ENCODE measurements at regions not wholly inside any gene's neighbourhood (a gene's known extent, or its start where the extent isn't known, plus 50 kb on each side); places are given as distances from the start of the nearest gene placed in this dataset.
"Not testable (repeated sequence)": the region's sequence is repeated elsewhere in the genome, so short reads cannot be mapped to it uniquely, and the experiment has no call there.

DNA sequence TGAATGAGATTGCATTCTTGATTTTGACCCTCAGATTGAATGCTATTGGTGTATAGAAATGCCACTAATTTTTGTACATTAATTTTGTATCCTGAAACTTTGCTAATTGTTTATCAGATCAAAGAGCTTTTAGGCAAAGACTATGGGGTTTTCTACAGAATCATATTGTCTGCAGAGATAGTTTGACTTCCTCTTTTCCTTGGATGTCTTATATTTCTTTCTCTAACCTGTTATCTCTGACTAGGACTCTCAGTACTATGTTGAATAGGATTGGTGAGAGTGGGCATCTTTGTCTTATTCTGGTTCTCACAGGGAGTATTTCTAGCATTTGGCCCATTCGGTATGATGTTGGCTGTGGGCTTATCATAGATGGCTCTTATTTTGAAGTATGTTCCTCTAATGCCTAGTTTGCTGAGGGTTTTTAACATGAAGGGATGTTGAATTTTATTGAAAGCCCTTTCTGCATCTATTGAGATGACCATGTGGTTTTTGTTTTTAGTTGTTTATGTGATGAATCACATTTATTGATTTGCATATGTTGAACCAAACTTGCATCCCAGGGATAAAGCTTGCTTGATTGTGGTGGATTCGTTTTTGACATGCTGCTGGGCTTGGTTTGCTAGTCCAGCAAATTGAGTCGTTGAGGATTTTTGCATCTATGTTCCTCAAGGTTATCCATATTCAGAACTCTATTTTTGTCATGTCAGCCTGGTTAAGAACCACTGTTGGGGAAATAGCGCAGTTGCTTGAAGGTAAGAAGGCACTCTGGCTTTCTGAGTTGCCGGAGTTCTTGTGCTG, 85.8 kb upstream of the NOTCH2NLA start:
- BruUV-seq (replicated peaks); H3K27ac ChIP-seq (ENCODE audit: low read length); H3K9me3 ChIP-seq (ENCODE audit: control insufficient read depth, insufficient read depth, low read depth, low read length); intact Hi-C loops (cut with micrococcal nuclease; ENCODE audit: unreplicated experiment); ATAC-seq; H3K4me1 ChIP-seq (ENCODE audit: control insufficient read depth, insufficient read depth, low read length); POLR2A ChIA-PET; H3K27me3 ChIP-seq (ENCODE audit: control insufficient read depth, insufficient read depth, low read length); in situ Hi-C loops (cut with HindIII; ENCODE audit: low pct_unique_long_range_greater_than_20kb, low sequenced_read_pairs); H3K4me3 ChIP-seq (ENCODE audit: low read depth in 2 of 2, low read length in 2 of 2); H3K36me3 ChIP-seq (ENCODE audit: control insufficient read depth, insufficient read depth, low read length); CTCF ChIA-PET; DNase-seq (ENCODE audit: low read depth, low spot score): not testable (repeated sequence)

DNA sequence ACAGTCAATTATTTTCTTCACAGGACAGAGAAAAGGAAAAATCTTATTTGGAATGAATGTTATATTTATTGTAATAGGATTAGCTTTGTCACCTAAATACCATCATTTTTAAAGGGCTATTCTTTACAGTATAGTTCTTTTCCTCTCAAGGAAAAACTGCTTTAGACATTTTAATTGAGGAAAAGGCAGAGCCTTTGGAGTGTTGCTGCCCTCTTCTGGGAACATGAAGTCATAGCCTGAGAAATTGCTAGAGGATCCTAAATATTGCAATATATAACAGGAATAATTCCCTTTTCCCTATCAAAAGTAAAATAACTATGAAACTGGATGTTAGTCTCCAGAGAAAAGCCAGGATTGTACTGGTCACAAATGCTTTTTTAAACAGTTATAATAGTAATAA, 81.8 kb upstream of the NOTCH2NLA start:
- peak; percentile 55; the same call in 1 of the 2 replicates for ATAC-seq
- in situ Hi-C loops (cut with HindIII; ENCODE audit: low pct_unique_long_range_greater_than_20kb, low sequenced_read_pairs); intact Hi-C loops (cut with micrococcal nuclease; ENCODE audit: unreplicated experiment): not testable (repeated sequence)

DNA sequence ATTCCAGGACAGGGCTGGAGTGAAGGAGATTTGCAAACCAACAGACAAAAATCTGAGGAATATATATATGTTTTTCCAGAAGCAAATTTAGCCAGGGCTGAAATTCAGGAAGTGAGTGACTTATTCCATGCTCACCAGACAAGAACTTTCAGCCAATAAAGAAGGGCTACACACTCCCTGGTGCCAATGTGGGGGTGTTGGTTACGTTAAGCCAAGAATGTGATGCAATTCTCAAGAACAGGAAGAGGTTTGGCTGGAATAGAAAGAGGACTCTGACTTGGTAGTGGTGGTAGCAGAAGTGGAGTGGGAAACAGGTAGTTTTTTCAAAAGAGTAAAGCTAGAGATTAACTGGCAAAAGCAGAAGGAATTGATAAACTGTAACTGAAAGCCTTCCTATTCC, 80.6 kb upstream of the NOTCH2NLA start:
- intact Hi-C loops (cut with micrococcal nuclease; ENCODE audit: unreplicated experiment); CTCF ChIA-PET; in situ Hi-C loops (cut with HindIII; ENCODE audit: low pct_unique_long_range_greater_than_20kb, low sequenced_read_pairs); H3K9me3 ChIP-seq (ENCODE audit: control insufficient read depth, insufficient read depth, low read depth, low read length); H3K4me1 ChIP-seq (ENCODE audit: control insufficient read depth, insufficient read depth, low read length); H3K36me3 ChIP-seq (ENCODE audit: control insufficient read depth, insufficient read depth, low read length); H3K4me3 ChIP-seq (ENCODE audit: low read depth in 2 of 2, low read length in 2 of 2); BruUV-seq (replicated peaks); POLR2A ChIA-PET; H3K27ac ChIP-seq (ENCODE audit: low read length); ATAC-seq; H3K27me3 ChIP-seq (ENCODE audit: control insufficient read depth, insufficient read depth, low read length); DNase-seq (ENCODE audit: low read depth, low spot score): not testable (repeated sequence)

More for the DNA sequence above, 81.8 kb upstream of the NOTCH2NLA start:
- H3K27me3 ChIP-seq (ENCODE audit: control insufficient read depth, insufficient read depth, low read length); POLR2A ChIA-PET; H3K36me3 ChIP-seq (ENCODE audit: control insufficient read depth, insufficient read depth, low read length); DNase-seq (ENCODE audit: low read depth, low spot score); H3K9me3 ChIP-seq (ENCODE audit: control insufficient read depth, insufficient read depth, low read depth, low read length); BruUV-seq (replicated peaks); H3K4me1 ChIP-seq (ENCODE audit: control insufficient read depth, insufficient read depth, low read length); H3K27ac ChIP-seq (ENCODE audit: low read length); H3K4me3 ChIP-seq (ENCODE audit: low read depth in 2 of 2, low read length in 2 of 2); CTCF ChIA-PET: not testable (repeated sequence)

DNA sequence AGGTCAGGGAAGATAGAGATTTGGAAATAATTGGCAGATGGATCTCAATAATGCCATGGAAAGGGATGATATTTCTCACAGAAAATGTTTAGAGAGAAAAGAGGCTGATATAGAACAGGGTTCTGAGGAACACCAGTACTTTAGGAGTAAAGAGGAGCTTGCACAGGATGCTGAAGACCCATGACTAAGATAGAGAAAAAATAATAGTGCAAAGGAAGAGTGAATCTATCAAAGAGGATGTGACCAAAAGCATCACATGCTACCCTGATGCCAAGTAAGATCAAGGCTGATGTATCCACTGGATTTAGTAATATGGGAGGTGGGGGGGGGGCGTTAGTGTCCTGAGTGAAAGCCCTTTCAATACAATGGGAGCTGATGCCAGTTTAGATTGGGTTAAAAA, 80.1 kb upstream of the NOTCH2NLA start:
- intact Hi-C loops (cut with micrococcal nuclease; ENCODE audit: unreplicated experiment); BruUV-seq (replicated peaks); H3K4me3 ChIP-seq (ENCODE audit: low read depth in 2 of 2, low read length in 2 of 2); H3K4me1 ChIP-seq (ENCODE audit: control insufficient read depth, insufficient read depth, low read length); CTCF ChIA-PET; H3K27ac ChIP-seq (ENCODE audit: low read length); H3K9me3 ChIP-seq (ENCODE audit: control insufficient read depth, insufficient read depth, low read depth, low read length); DNase-seq (ENCODE audit: low read depth, low spot score); in situ Hi-C loops (cut with HindIII; ENCODE audit: low pct_unique_long_range_greater_than_20kb, low sequenced_read_pairs); ATAC-seq; H3K36me3 ChIP-seq (ENCODE audit: control insufficient read depth, insufficient read depth, low read length); H3K27me3 ChIP-seq (ENCODE audit: control insufficient read depth, insufficient read depth, low read length); POLR2A ChIA-PET: not testable (repeated sequence)

DNA sequence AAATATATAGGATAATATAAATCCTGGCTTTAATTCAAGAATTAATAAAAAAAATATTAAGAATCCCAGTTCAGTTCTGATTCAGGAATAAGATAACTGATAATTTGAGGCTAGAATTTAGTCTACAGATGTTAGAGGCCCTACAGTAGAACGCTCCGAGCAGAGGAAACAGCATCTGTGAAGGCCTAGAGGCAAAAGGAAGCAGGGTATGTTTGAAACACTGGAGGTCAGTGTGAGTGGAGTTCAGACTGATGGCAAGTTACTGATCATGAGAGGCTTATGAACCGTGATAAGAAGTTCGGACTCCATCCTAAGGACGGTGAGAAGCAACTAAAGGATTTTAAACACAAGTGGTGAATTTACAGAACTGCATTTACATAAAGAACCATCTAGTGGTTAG, 79.3 kb upstream of the NOTCH2NLA start:
- H3K27me3 ChIP-seq (ENCODE audit: control insufficient read depth, insufficient read depth, low read length); DNase-seq (ENCODE audit: low read depth, low spot score); H3K9me3 ChIP-seq (ENCODE audit: control insufficient read depth, insufficient read depth, low read depth, low read length); POLR2A ChIA-PET; BruUV-seq (replicated peaks); intact Hi-C loops (cut with micrococcal nuclease; ENCODE audit: unreplicated experiment); H3K27ac ChIP-seq (ENCODE audit: low read length); CTCF ChIA-PET; in situ Hi-C loops (cut with HindIII; ENCODE audit: low pct_unique_long_range_greater_than_20kb, low sequenced_read_pairs); H3K4me1 ChIP-seq (ENCODE audit: control insufficient read depth, insufficient read depth, low read length); H3K4me3 ChIP-seq (ENCODE audit: low read depth in 2 of 2, low read length in 2 of 2); H3K36me3 ChIP-seq (ENCODE audit: control insufficient read depth, insufficient read depth, low read length): not testable (repeated sequence)
- ATAC-seq: peak; percentile 89

DNA sequence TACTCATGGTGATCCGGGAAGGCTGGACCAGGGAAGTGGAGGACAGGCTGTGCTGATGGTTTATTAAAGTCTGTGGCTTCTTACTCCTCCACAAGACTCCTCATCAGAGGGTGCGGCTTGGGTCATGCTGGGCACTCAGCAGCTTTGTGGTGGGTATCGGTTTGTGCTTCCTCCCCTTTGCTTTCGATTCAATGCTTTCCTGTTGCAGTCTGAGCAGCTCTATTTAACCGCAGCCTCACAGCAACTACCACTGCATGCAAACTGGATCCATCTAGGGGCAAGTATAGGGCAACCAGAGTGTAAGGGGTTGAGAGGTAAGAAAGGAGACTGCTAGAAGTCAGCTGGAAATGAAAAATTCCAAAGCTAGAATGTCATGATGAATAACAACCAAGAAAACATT, 78.8 kb upstream of the NOTCH2NLA start:
- H3K27me3 ChIP-seq (ENCODE audit: control insufficient read depth, insufficient read depth, low read length); POLR2A ChIA-PET; CTCF ChIA-PET; H3K27ac ChIP-seq (ENCODE audit: low read length); in situ Hi-C loops (cut with HindIII; ENCODE audit: low pct_unique_long_range_greater_than_20kb, low sequenced_read_pairs); H3K4me1 ChIP-seq (ENCODE audit: control insufficient read depth, insufficient read depth, low read length); DNase-seq (ENCODE audit: low read depth, low spot score); BruUV-seq (replicated peaks); H3K36me3 ChIP-seq (ENCODE audit: control insufficient read depth, insufficient read depth, low read length); H3K4me3 ChIP-seq (ENCODE audit: low read depth in 2 of 2, low read length in 2 of 2); ATAC-seq; intact Hi-C loops (cut with micrococcal nuclease; ENCODE audit: unreplicated experiment); H3K9me3 ChIP-seq (ENCODE audit: control insufficient read depth, insufficient read depth, low read depth, low read length): not testable (repeated sequence)

DNA sequence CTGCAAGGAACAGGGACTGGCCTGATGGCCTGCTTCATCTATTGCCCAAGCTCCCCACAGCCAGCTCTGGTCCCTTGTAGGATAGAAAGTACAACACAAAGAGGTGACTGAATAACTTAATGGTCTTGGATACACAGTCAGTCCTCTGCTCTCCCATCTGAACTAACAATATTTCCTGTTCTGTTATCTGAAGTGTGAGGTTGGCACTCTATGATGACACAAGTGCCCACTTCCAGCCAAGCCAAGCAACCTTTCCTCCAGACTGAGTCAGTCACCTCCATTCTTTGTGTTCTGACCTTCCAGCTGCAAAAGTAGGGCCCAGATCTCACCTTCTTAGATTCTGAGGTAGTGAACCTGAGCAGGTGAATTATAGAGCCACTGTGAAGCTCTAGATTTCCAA, 77.8 kb upstream of the NOTCH2NLA start:
- DNase-seq (ENCODE audit: low read depth, low spot score); H3K4me1 ChIP-seq (ENCODE audit: control insufficient read depth, insufficient read depth, low read length); in situ Hi-C loops (cut with HindIII; ENCODE audit: low pct_unique_long_range_greater_than_20kb, low sequenced_read_pairs); CTCF ChIA-PET; H3K4me3 ChIP-seq (ENCODE audit: low read depth in 2 of 2, low read length in 2 of 2); ATAC-seq; H3K36me3 ChIP-seq (ENCODE audit: control insufficient read depth, insufficient read depth, low read length); H3K9me3 ChIP-seq (ENCODE audit: control insufficient read depth, insufficient read depth, low read depth, low read length); H3K27ac ChIP-seq (ENCODE audit: low read length); H3K27me3 ChIP-seq (ENCODE audit: control insufficient read depth, insufficient read depth, low read length); BruUV-seq (replicated peaks); intact Hi-C loops (cut with micrococcal nuclease; ENCODE audit: unreplicated experiment); POLR2A ChIA-PET: not testable (repeated sequence)

DNA sequence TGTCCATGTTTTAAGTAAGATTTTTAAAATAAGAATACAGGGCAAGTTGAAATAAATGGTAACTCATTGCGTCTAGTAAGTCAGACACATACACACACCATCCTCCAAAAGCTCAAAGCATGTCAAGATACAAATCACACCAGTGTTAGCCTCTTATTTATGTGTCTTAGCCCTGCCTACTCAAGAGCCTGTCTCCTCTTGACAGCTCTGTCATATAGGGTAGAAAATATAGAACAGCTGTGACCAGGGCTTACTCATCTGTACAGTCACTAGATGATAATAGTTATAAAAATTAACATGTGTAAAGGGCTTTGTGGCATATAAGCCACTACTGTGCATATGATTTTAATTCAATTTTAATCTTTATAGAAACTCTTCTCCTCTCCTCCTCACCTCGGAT, 76.6 kb upstream of the NOTCH2NLA start:
- CTCF ChIA-PET; H3K27me3 ChIP-seq (ENCODE audit: control insufficient read depth, insufficient read depth, low read length); H3K4me1 ChIP-seq (ENCODE audit: control insufficient read depth, insufficient read depth, low read length); H3K4me3 ChIP-seq (ENCODE audit: low read depth in 2 of 2, low read length in 2 of 2); BruUV-seq (replicated peaks); intact Hi-C loops (cut with micrococcal nuclease; ENCODE audit: unreplicated experiment); ATAC-seq; H3K27ac ChIP-seq (ENCODE audit: low read length); DNase-seq (ENCODE audit: low read depth, low spot score); H3K9me3 ChIP-seq (ENCODE audit: control insufficient read depth, insufficient read depth, low read depth, low read length); in situ Hi-C loops (cut with HindIII; ENCODE audit: low pct_unique_long_range_greater_than_20kb, low sequenced_read_pairs); H3K36me3 ChIP-seq (ENCODE audit: control insufficient read depth, insufficient read depth, low read length); POLR2A ChIA-PET: not testable (repeated sequence)
